ENCODE measurements at regions not wholly inside any gene's neighbourhood (a gene's known extent, or its start where the extent isn't known, plus 50 kb on each side); places are given as distances from the start of the nearest gene placed in this dataset.
A peak's percentile ranks its signal among the peaks of the same experiment; 100 is the strongest.

DNA sequence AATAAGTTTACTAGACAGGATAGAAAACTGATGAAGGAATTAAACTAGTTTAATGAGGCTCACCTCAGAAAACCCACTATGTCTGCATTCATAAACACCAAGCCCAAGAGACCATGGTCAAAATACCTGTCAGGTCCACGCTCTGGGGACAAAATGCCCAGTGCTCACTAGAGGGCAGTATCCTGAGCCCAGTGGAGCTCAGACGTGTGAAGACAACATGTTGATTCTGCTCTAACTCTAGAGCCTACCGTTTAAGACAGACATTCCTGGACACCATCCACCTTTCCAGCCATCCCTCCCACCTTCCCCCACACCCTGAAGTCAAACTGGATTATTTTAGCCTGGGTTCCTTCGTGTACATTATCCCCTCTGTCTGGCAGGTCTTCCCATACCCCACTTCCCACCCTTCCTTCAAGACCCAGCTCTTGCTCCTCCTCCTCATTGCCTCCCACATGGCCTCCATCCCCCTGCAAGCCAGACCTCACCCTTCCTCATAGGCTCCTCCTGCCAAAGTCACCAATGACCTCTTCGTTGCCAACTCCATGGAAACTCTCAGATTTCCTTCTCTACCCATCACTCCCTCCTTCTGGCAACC, 142.3 kb upstream of the FSTL4 start:
- Histone ChIP-seq H3K27me3 (no peaks in the 10 kb centered on the region), H3K9me3 (no peaks in the 10 kb centered on the region), H3K4me1 (no peaks in the 10 kb centered on the region), H3K36me3 (no peaks in the 10 kb centered on the region), H3K27ac (no peak overlapping the region), H3K4me3 (no peak overlapping the region)
- DNase-seq, result peak in 1 of 3 donors; percentile 51
- TF ChIP-seq, protein P1, sequence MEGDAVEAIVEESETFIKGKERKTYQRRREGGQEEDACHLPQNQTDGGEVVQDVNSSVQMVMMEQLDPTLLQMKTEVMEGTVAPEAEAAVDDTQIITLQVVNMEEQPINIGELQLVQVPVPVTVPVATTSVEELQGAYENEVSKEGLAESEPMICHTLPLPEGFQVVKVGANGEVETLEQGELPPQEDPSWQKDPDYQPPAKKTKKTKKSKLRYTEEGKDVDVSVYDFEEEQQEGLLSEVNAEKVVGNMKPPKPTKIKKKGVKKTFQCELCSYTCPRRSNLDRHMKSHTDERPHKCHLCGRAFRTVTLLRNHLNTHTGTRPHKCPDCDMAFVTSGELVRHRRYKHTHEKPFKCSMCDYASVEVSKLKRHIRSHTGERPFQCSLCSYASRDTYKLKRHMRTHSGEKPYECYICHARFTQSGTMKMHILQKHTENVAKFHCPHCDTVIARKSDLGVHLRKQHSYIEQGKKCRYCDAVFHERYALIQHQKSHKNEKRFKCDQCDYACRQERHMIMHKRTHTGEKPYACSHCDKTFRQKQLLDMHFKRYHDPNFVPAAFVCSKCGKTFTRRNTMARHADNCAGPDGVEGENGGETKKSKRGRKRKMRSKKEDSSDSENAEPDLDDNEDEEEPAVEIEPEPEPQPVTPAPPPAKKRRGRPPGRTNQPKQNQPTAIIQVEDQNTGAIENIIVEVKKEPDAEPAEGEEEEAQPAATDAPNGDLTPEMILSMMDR (IDR thresholded peaks at IDR 0.05), result peak in 4 of 6 experiments; percentile 42 to 51 (median 47)
- no peak for TF ChIP-seq POLR2A (IDR thresholded peaks at IDR 0.05)

GRCh38 chr5:133753856-133754255, 141.5 kb upstream of the FSTL4 start:
- H3K27ac ChIP-seq, result no peak overlapping the region
- no peaks in the 10 kb centered on the region for H3K4me1 ChIP-seq
- TF ChIP-seq, protein P1 (IDR thresholded peaks at IDR 0.05), result no peak
- TF ChIP-seq POLR2A (IDR thresholded peaks at IDR 0.05), result no peak
- H3K9me3 ChIP-seq, result no peaks in the 10 kb centered on the region
- no peaks in the 10 kb centered on the region for H3K36me3 ChIP-seq
- no peak for DNase-seq
- no peaks in the 10 kb centered on the region for H3K27me3 ChIP-seq
- no peak overlapping the region for H3K4me3 ChIP-seq

GRCh38 chr5:133751846-133752245, 139.5 kb upstream of the FSTL4 start:
- DNase-seq, result no peak
- no peak overlapping the region for H3K27ac ChIP-seq
- H3K36me3 ChIP-seq, result no peaks in the 10 kb centered on the region
- TF ChIP-seq, protein P1 (IDR thresholded peaks at IDR 0.05), result no peak
- TF ChIP-seq POLR2A (IDR thresholded peaks at IDR 0.05), result no peak
- no peaks in the 10 kb centered on the region for H3K27me3 ChIP-seq
- H3K9me3 ChIP-seq, result no peaks in the 10 kb centered on the region
- H3K4me3 ChIP-seq, result no peak overlapping the region
- H3K4me1 ChIP-seq, result no peaks in the 10 kb centered on the region

GRCh38 chr5:133751421-133751820, 139.1 kb upstream of the FSTL4 start:
- Histone ChIP-seq H3K4me3 (no peak overlapping the region), H3K4me1 (no peaks in the 10 kb centered on the region), H3K36me3 (no peaks in the 10 kb centered on the region), H3K27ac (no peak overlapping the region), H3K9me3 (no peaks in the 10 kb centered on the region), H3K27me3 (no peaks in the 10 kb centered on the region)
- TF ChIP-seq, protein P1 (IDR thresholded peaks at IDR 0.05), result no peak
- no peak for TF ChIP-seq POLR2A (IDR thresholded peaks at IDR 0.05)
- DNase-seq, result no peak

- Histone ChIP-seq H3K9me3 (no peaks in the 10 kb centered on the region), H3K36me3 (no peaks in the 10 kb centered on the region), H3K27me3 (no peaks in the 10 kb centered on the region), H3K4me3 (no peak overlapping the region), H3K27ac (no peak overlapping the region), H3K4me1 (no peaks in the 10 kb centered on the region)
- no peak for DNase-seq
- TF ChIP-seq, protein P1 (IDR thresholded peaks at IDR 0.05), result no peak
- TF ChIP-seq POLR2A (IDR thresholded peaks at IDR 0.05), result no peak
These were observed 138.5 kb upstream of the FSTL4 start for GRCh38 chr5:133750856-133751255.

- no peaks in the 10 kb centered on the region for H3K4me1 ChIP-seq
- TF ChIP-seq, protein P1 (IDR thresholded peaks at IDR 0.05), result no peak
- no peak for TF ChIP-seq POLR2A (IDR thresholded peaks at IDR 0.05)
- DNase-seq, result no peak
- H3K36me3 ChIP-seq, result no peaks in the 10 kb centered on the region
- no peak overlapping the region for H3K27ac ChIP-seq
- no peak overlapping the region for H3K4me3 ChIP-seq
- no peaks in the 10 kb centered on the region for H3K9me3 ChIP-seq
- H3K27me3 ChIP-seq, result no peaks in the 10 kb centered on the region
These were observed 138.0 kb upstream of the FSTL4 start for GRCh38 chr5:133750356-133750755.
